Heart left ventricle (tissue), 16 donors: ENCODE measurements at regions not wholly inside any gene's neighbourhood (a gene's known extent, or its start where the extent isn't known, plus 50 kb on each side); places are given as distances from the start of the nearest gene placed in this dataset.

Experiments used
- ATAC-seq, 4 donors: fragments of 200-7000 bp; cut with Tn5 transposase; one replicate each; pipeline ENCODE4 v1.9.1; 2020 to 2022; ENCODE audit warnings: moderate library complexity in 4 of 4, mild to moderate bottlenecking in 3 of 4, moderate number of reproducible peaks in 1 of 4
- DNase-seq, 5 donors: peaks; one replicate each; pipeline ENCODE4 v3.0.0-alpha.2; 2020
- H3K27ac ChIP-seq, 12 donors: fragments of 200-600 bp; sonication (generic) in 4 of 12; one replicate each; pipeline versions ENCODE4 v1.5.0 to v1.8.0; 2016 to 2022; ENCODE audit warnings: mild to moderate bottlenecking in 2 of 12
- H3K27me3 ChIP-seq, 9 donors: fragments of 200-600 bp; sonication (generic) in 2 of 9; one replicate each; pipeline versions ENCODE4 v1.5.1 to v1.8.0; 2016 to 2022; ENCODE audit warnings: mild to moderate bottlenecking in 3 of 9
- H3K36me3 ChIP-seq, 9 donors: fragments of 200-600 bp; sonication (generic) in 2 of 9; one replicate each; pipeline versions ENCODE4 v1.5.0 to v1.8.0; 2018 to 2022; ENCODE audit warnings: mild to moderate bottlenecking in 2 of 9
- H3K4me1 ChIP-seq, 12 donors: fragments of 200-600 bp; sonication (generic) in 4 of 12; one replicate each; pipeline versions ENCODE4 v1.5.0 to v1.8.0; 2016 to 2022; ENCODE audit warnings: mild to moderate bottlenecking in 3 of 12
- H3K4me3 ChIP-seq, 12 donors: fragments of 200-600 bp; sonication (generic) in 4 of 12; one replicate each; pipeline versions ENCODE4 v1.5.0 to v1.8.0; 2017 to 2022; ENCODE audit warnings: mild to moderate bottlenecking in 9 of 12, moderate library complexity in 4 of 12
- H3K9me3 ChIP-seq, 12 donors: fragments of 200-600 bp; sonication (generic) in 4 of 12; one replicate each; pipeline versions ENCODE4 v1.5.0 to v1.8.0; 2016 to 2022; ENCODE audit warnings: mild to moderate bottlenecking in 1 of 12
- CTCF ChIP-seq, 12 donors: fragments of 200-600 bp; sonication (generic) in 4 of 12; IDR thresholded peaks; one replicate each; pipeline versions ENCODE4 v1.5.0 to v1.8.0; 2018 to 2022; ENCODE audit warnings: antibody characterized with exemption in 12 of 12, mild to moderate bottlenecking in 5 of 12
- POLR2A ChIP-seq, 2 donors: fragments of 450-650 bp; IDR thresholded peaks; one replicate each; pipeline ENCODE4 v1.6.1; 2017; ENCODE audit warnings: antibody characterized with exemption in 2 of 2, mild to moderate bottlenecking in 2 of 2, moderate library complexity in 2 of 2
- WGBS, 4 donors: extraction: QIAGEN DNeasy Blood & Tissue Kit in 2 of 4; methylation state at CpG; one replicate each; pipeline versions ENCODE4 v1.1.5 to v1.1.7; 2013 to 2018; 5-methylcytosine and 5-hydroxymethylcytosine counted together
- intact Hi-C, 10 donors: fragments of 100-400 bp; cut with DNase I; formaldehyde crosslinking; loops; one replicate each; pipeline versions ENCODE4 v1.11.1 to v1.14.2; 2022
- donor health status: ischemic (EF 13 %, LVEDD 7.1; RV severe dilation, severe dysfunction).
- donor health status: healthy with polysubstance abuse.
- donor health status: DM: no; HTN: yes; CAD: no.
- donor health status: DM: no; HTN: no; CAD: no.
- donor health status: ischemic (EF 25% LVEDD 6.9; RV normal size, moderate dysfunction).
- donor health status: ischemic (EF 25% LVEDD 5.7; RV mildly dilated, moderate dysfunction).
- donor health status: healthy.
- donor health status: DM: yes; HTN: yes; CAD: no.
- donor health status: ischemic (EF 35%, LVEDD 5.7; RV mildly dilated, moderate dysfunction).
- donor health status: nonischemic (EF 11% LVEDD 7.7; RV severe dilation, severe dysfunction).
- donor health status: DM: yes; HTN: yes; CAD: no.
- donor health status: PGD.
- donor health status: ischemic (EF 29% LVEDD 5.4; RV normal size, mild dysfunction).
- donor health status: nonischemic (EF 23%, LVEDD 6.1; RV moderate dilation, normal function).

GRCh38 chr20:50328222-50328979, 137.8 kb downstream of the CEBPB start:
- ATAC-seq (no peak), DNase-seq (peak in 1 of 5 donors; percentile 13)
- WGBS, 4 donors, result 72 to 84% (median 76%) methylated on average over 6 of the region's 6 CpGs
- intact Hi-C loops, result no loop called here
- TF ChIP-seq CTCF (IDR thresholded peaks at IDR 0.05) (no peak), POLR2A (IDR thresholded peaks at IDR 0.05) (no peak)
- peaks cover 0 to 36% (median 0%) of the 10 kb centered on the region in 12 donors for H3K4me1 ChIP-seq
- no peaks in the 10 kb centered on the region for H3K27me3 ChIP-seq
- no peaks in the 10 kb centered on the region for H3K9me3 ChIP-seq
- H3K36me3 ChIP-seq, result no peaks in the 10 kb centered on the region
- H3K27ac ChIP-seq, result no peak overlapping the region
- no peak overlapping the region for H3K4me3 ChIP-seq

- H3K4me1 ChIP-seq, result peaks cover 0 to 41% (median 0%) of the 10 kb centered on the region in 12 donors
- 92 to 95% (median 93%) methylated on average over 4 of the region's 4 CpGs for WGBS, 4 donors
- intact Hi-C loops, result no loop called here
- H3K27me3 ChIP-seq, result no peaks in the 10 kb centered on the region
- H3K27ac ChIP-seq, result no peak overlapping the region
- DNase-seq (no peak), ATAC-seq (no peak)
- no peaks in the 10 kb centered on the region for H3K9me3 ChIP-seq
- H3K36me3 ChIP-seq, result no peaks in the 10 kb centered on the region
- TF ChIP-seq CTCF (IDR thresholded peaks at IDR 0.05), result no peak
- no peak for TF ChIP-seq POLR2A (IDR thresholded peaks at IDR 0.05)
- H3K4me3 ChIP-seq, result no peak overlapping the region
These were observed 138.6 kb downstream of the CEBPB start for GRCh38 chr20:50328996-50329898.

GRCh38 chr20:50329981-50330503, 139.4 kb downstream of the CEBPB start:
- intact Hi-C loops, result no loop called here
- peaks cover 0 to 39% (median 0%) of the 10 kb centered on the region in 12 donors for H3K4me1 ChIP-seq

More at GRCh38 chr20:50329981-50330503, 139.4 kb downstream of the CEBPB start:
- H3K27ac ChIP-seq, result no peak overlapping the region
- ATAC-seq (no peak), DNase-seq (no peak)
- 92 to 94% (median 93%) methylated on average over 3 of the region's 3 CpGs for WGBS, 4 donors
- H3K4me3 ChIP-seq, result no peak overlapping the region
- no peaks in the 10 kb centered on the region for H3K27me3 ChIP-seq
- no peaks in the 10 kb centered on the region for H3K36me3 ChIP-seq
- TF ChIP-seq CTCF (IDR thresholded peaks at IDR 0.05) (no peak), POLR2A (IDR thresholded peaks at IDR 0.05) (no peak)
- H3K9me3 ChIP-seq, result no peaks in the 10 kb centered on the region
